HuH-7.5 (cell line): ENCODE measurements at regions not wholly inside any gene's neighbourhood (a gene's known extent, or its start where the extent isn't known, plus 50 kb on each side); places are given as distances from the start of the nearest gene placed in this dataset.

Source experiments
- DNase-seq: peaks from one replicate; pipeline ENCODE4 v3.0.0; 2011; ENCODE audit warnings: low spot score

DNA sequence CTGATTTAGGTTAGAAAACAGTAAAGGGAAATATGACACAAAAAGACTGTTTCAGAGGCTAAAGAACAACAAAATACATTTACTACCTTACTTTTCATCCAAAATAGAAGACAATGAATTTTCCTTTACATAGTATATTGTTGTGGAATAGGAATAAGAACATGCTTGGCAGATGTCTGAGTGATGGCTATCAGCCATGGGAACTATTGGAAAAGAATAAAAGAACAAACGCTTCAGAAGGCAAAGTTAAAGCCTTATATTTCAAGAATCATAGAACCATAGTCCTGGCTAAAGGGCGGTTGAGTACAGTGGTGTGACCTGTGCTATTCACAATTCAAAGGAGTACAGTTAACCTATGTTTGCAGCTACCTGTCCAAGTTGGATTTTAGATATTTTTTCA is 73.9 kb upstream of the NRXN1 start:
- DNase-seq, result no peak

DNA sequence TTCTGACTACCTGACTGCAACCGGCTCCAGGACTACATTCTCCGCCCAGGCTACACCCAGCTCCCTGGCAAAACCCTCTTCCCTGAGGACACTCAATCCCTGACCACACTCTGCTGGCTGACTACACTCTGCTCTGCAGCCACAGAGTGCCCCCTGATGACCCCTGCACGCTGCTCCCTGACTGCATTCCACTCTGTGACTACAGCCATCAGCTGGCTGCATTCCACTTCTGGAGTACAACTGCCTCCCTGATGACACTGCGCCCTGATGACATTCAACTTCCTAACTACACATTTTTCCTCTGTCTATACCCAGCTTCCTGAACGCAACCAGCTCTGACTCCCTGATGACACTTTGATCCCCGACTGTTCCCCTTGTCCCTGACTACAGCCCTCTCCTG is 71.3 kb upstream of the NRXN1 start:
- peak; percentile 3 for DNase-seq

DNA sequence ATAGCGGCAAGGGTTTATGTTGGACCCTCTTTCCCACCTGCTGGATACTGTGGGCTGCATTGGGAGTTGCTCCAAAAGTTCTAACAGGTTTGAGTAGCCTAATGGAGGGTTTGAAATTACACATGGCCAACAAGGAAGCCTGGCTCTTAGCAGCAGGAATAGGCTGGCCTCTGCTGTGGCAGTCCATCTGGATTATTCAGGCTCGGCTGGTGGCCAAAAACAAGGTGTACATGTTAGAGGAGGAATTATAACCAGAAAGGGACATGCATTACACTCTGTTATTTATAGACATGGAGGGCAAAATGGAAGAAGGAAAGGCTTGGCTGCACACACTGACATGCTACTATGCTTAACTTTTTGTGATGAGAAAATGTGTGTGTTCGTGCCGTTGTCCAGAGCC is 61.1 kb upstream of the NRXN1 start:
- no peak for DNase-seq

DNA sequence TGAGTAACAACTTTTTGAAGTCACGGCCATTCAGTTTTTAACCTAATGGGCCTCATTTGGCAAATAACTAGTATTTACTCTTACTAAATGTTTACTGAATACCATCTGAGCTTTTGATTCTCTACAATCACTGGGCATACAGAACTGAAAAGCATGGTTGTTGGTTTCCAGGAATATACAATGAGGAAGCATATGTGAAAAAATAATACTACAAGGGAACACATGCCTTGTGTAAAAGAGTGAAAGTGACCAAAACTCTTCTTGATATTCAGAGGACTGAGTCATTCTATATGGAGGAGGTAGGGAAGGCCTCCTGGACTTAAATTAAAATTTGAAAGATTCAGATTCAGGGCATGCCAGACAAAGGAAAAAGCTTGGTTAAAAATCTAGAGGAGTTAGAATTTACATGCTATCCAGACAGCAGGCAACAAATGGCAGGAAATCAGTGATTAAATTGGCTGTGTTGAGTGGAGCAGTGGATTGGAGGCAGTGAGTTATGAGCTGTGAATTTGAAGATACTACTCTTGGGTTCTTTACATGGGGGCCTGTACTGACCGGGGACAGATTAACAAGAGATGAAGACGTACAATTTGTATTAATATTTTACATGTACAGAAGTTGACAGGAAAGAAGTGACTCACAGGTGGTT is 53.6 kb upstream of the NRXN1 start:
- no peak for DNase-seq

DNA sequence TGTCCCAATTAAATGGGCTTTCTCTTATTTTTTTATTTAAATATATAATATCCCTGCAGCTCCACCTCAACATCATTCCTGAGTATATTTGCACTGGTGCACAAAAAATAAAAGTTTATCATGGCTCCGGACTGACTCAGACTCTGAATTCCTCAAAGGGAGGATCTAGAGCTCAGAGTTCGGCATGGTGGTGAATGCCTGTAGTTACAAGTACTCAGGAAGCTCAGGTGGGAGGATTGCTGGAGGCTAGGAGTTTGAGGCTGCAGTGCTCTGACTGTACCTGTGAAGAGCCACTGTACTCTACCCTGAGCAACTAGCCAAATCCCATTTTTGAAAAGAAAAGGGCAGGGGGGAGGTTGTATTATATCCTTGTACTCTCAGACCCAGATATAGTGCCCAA is 52.8 kb upstream of the NRXN1 start:
- DNase-seq, result no peak
